Suprapubic skin (tissue), 4 donors: ENCODE measurements at regions not wholly inside any gene's neighbourhood (a gene's known extent, or its start where the extent isn't known, plus 50 kb on each side); places are given as distances from the start of the nearest gene placed in this dataset.

Experiments used
- DNase-seq, 2 donors: peaks; one replicate each; pipeline ENCODE4 v3.0.0-alpha.2; 2019; ENCODE audit warnings: low spot score in 2 of 2
- H3K27ac ChIP-seq: fragments of 200-600 bp; sonication (generic); one replicate; pipeline ENCODE4 v1.5.1; 2019
- H3K27me3 ChIP-seq: fragments of 200-600 bp; sonication (generic); one replicate; pipeline ENCODE4 v1.5.1; 2019
- H3K36me3 ChIP-seq: fragments of 200-600 bp; sonication (generic); one replicate; pipeline ENCODE4 v1.5.1; 2019
- H3K4me1 ChIP-seq: fragments of 200-600 bp; sonication (generic); one replicate; pipeline ENCODE4 v1.5.1; 2019
- H3K4me3 ChIP-seq: fragments of 200-600 bp; sonication (generic); one replicate; pipeline ENCODE4 v1.5.1; 2019; ENCODE audit warnings: mild to moderate bottlenecking
- H3K9me3 ChIP-seq: fragments of 200-600 bp; sonication (generic); one replicate; pipeline ENCODE4 v1.5.1; 2019
- CTCF ChIP-seq, 2 donors: fragments of 200-600 bp in 1 of 2; fragments of 450-650 bp in 1 of 2; sonication (generic) in 1 of 2; IDR thresholded peaks; one replicate each; pipeline ENCODE4 v1.5.1; 2016 to 2019; ENCODE audit warnings: antibody characterized with exemption in 2 of 2, mild to moderate bottlenecking in 1 of 2, moderate library complexity in 1 of 2
- EP300 ChIP-seq: sonication (generic); formaldehyde crosslinking; IDR thresholded peaks from one replicate; pipeline ENCODE4 v1.6.1; 2017; ENCODE audit warnings: antibody characterized with exemption
- POLR2A ChIP-seq, 2 donors: fragments of 450-650 bp; IDR thresholded peaks; one replicate each; pipeline ENCODE4 v1.6.1; 2017; ENCODE audit warnings: antibody characterized with exemption in 2 of 2, mild to moderate bottlenecking in 2 of 2, moderate library complexity in 2 of 2
- POLR2AphosphoS5 ChIP-seq, 3 donors: sonication (generic); formaldehyde crosslinking; IDR thresholded peaks; one replicate each; pipeline ENCODE4 v1.6.1; 2017; ENCODE audit warnings: antibody characterized with exemption in 3 of 3
- WGBS: methylation state at CpG from one replicate; pipeline ENCODE4 v1.1.5; 2018; 5-methylcytosine and 5-hydroxymethylcytosine counted together

DNA sequence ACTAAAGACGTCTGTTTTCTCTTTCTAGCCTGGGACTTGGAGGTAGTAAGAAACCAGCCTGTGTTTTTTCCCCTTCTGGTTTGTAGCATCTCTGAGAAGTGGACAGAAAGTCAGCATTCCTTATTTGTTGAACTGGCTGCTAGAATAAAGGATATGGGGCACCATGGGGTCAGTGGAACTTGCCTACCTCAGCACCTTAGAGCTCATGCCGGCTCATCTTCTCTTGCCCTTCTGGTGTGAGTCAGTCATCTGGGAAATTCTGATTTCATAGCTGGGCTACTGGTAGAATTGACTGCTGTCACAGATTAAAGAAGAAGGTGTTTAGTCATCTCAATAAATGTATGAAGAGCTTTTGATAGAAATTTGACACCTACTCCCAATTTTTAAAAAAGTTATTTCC, 202.7 kb upstream of the TOPAZ1 start:
- TF ChIP-seq POLR2A (IDR thresholded peaks at IDR 0.05) (no peak), EP300 (no peak), POLR2AphosphoS5 (IDR thresholded peaks at IDR 0.05) (no peak), CTCF (IDR thresholded peaks at IDR 0.05) (no peak)
- WGBS, result 84% methylated on average over 2 of the region's 2 CpGs
- no peak for DNase-seq

DNA sequence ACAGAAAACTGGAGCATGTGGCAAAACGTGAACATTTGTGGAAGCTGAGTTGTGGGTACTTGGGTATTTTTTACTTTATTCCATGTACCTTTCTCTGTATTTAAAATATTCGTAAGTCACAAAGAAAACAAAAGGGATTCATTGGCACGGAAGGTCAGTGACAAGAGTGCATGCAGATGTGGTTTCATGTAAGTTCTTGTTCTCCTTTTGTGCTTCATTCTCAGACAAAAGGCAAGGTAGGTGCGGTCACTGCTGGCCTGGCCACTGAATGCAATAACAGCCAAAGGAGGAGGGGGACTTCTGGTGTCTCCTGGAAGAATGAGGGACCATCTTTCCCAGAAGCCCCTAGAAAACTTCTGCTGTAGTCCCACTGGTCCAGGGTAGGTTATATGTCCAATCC, 200.0 kb upstream of the TOPAZ1 start:
- WGBS, result 77% methylated on average over 4 of the region's 4 CpGs

More for the DNA sequence above, 202.7 kb upstream of the TOPAZ1 start:
- Histone ChIP-seq H3K4me3 (no peak overlapping the region), H3K36me3 (no peaks in the 10 kb centered on the region), H3K9me3 (no peaks in the 10 kb centered on the region), H3K4me1 (no peaks in the 10 kb centered on the region), H3K27me3 (peaks cover 3% of the 10 kb centered on the region), H3K27ac (no peak overlapping the region)

DNA sequence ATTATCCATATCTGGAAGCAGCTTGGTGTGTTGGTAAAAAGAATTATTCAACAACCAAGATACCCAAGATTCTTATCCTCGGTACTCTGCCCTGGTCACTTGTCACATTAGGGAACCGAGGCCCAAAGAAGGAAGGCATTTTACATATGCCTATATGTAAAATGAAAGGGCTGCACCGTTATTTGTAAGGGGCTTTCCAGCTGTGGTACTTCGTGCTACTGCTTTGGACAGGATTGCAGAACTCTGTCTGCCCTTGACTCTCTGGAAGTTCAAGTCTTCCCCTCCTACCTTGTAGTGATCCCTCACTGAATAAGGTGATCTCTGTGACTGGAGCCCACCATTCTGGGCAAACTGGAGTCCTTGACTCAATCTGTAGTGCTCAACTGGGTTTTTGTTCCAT, 198.9 kb upstream of the TOPAZ1 start:
- H3K4me3 ChIP-seq, result no peak overlapping the region
- no peak for TF ChIP-seq POLR2AphosphoS5 (IDR thresholded peaks at IDR 0.05)
- DNase-seq, result no peak
- H3K36me3 ChIP-seq, result no peaks in the 10 kb centered on the region
- 80% methylated on average over 4 of the region's 4 CpGs for WGBS
- peaks cover 3% of the 10 kb centered on the region for H3K27me3 ChIP-seq
- H3K9me3 ChIP-seq, result no peaks in the 10 kb centered on the region
- H3K27ac ChIP-seq, result no peak overlapping the region
- H3K4me1 ChIP-seq, result no peaks in the 10 kb centered on the region

More for the DNA sequence above, 200.0 kb upstream of the TOPAZ1 start:
- Histone ChIP-seq H3K27ac (no peak overlapping the region), H3K9me3 (no peaks in the 10 kb centered on the region), H3K4me3 (no peak overlapping the region), H3K27me3 (peaks cover 3% of the 10 kb centered on the region), H3K36me3 (no peaks in the 10 kb centered on the region), H3K4me1 (no peaks in the 10 kb centered on the region)
- TF ChIP-seq POLR2A (IDR thresholded peaks at IDR 0.05) (no peak), CTCF (IDR thresholded peaks at IDR 0.05) (no peak), POLR2AphosphoS5 (IDR thresholded peaks at IDR 0.05) (no peak), EP300 (no peak)
- no peak for DNase-seq

DNA sequence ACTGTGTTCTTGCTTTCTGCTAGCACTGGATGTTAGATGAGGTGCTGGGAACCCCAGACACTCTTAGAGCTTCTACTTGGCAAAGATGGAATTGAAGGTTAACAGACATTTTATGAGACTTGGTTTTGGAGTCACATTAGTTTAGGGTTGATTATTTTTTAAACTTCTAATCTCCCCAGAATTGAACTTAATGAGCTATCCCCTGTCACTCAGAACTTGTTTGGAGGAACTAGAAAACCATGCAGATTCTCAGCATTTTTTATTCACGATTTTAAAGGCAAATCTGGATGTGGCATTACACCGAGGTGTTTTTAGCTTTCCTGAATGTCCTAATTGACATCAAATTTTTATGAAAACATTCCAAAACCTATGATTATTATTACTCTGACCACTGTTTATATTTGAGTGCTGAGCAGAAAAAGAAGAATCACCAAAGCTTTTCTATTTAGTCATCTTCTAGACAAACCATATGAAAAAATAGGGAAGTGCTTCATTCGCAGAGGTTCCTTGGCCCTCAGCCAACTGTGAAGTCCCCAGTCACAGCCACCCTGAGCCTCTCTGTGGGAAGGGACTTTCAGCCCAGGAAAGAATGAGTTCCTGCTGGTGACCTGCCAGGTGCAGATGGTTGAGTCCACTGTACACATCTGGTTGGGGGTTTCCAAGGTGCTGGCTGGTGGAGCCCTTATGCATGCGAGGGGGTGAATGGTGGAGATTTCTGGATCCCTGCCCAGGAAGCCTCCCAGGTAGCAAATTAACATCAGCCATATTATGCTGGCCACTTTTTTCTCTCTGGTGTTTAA, 196.0 kb upstream of the TOPAZ1 start:
- no peak for TF ChIP-seq CTCF (IDR thresholded peaks at IDR 0.05)
- no peak for TF ChIP-seq POLR2A (IDR thresholded peaks at IDR 0.05)
- no peak for TF ChIP-seq POLR2AphosphoS5 (IDR thresholded peaks at IDR 0.05)
- TF ChIP-seq EP300, result no peak
- DNase-seq, result no peak
- H3K9me3 ChIP-seq, result no peaks in the 10 kb centered on the region
- 40% methylated on average over 4 of the region's 4 CpGs for WGBS
- H3K4me1 ChIP-seq, result no peaks in the 10 kb centered on the region
- H3K27me3 ChIP-seq, result peaks cover 7% of the 10 kb centered on the region
- H3K36me3 ChIP-seq, result no peaks in the 10 kb centered on the region
- H3K4me3 ChIP-seq, result no peak overlapping the region
- H3K27ac ChIP-seq, result no peak overlapping the region

DNA sequence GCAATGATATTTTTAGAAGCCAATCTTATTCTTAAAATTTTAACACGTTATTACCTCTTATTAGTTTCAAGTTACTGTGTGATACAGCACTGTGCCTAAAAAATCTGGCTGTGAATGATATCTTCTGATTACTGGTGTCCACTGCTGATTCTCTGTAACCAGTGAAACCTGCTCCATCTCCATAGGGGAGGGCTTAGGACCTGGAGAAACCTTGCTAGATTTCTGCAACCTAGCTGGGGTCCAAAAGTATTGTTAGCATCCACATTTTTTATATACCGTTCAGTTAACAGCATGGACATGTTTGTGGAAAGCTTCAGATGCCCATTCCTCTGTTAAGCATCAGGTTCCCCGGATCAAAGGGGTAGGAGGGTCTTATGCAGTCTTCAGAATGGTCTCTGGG, 193.9 kb upstream of the TOPAZ1 start:
- Histone ChIP-seq H3K27ac (no peak overlapping the region), H3K9me3 (no peaks in the 10 kb centered on the region), H3K36me3 (no peaks in the 10 kb centered on the region), H3K4me1 (no peaks in the 10 kb centered on the region), H3K27me3 (peaks cover 11% of the 10 kb centered on the region), H3K4me3 (no peak overlapping the region)
- 73% methylated on average over 3 of the region's 3 CpGs for WGBS
- TF ChIP-seq POLR2AphosphoS5 (IDR thresholded peaks at IDR 0.05) (no peak), POLR2A (IDR thresholded peaks at IDR 0.05) (no peak), EP300 (no peak), CTCF (IDR thresholded peaks at IDR 0.05) (no peak)
- DNase-seq, result no peak
